Inferior parietal cortex (tissue), 1 donor: ENCODE measurements at regions not wholly inside any gene's neighbourhood (a gene's known extent, or its start where the extent isn't known, plus 50 kb on each side); places are given as distances from the start of the nearest gene placed in this dataset.
A peak's percentile ranks its signal among the peaks of the same experiment; 100 is the strongest.

Experiments
- DNase-seq: peaks from one replicate; pipeline ENCODE4 v3.0.0-alpha.2; 2016; ENCODE audit errors: extremely low spot score

GRCh38 chr2:122873951-122874350, 1118.5 kb downstream of the TSN start:
- DNase-seq = no peak

GRCh38 chr2:122875091-122875865, 1119.8 kb downstream of the TSN start:
- DNase-seq = peak; percentile 14

- DNase-seq = no peak
These were observed 1128.4 kb downstream of the TSN start for GRCh38 chr2:122883849-122884248.

GRCh38 chr2:122884889-122885288, 1129.4 kb downstream of the TSN start:
- no peak for DNase-seq

GRCh38 chr2:122885436-122885835, 1130.0 kb downstream of the TSN start:
- DNase-seq = no peak

- no peak for DNase-seq
These were observed 1131.2 kb downstream of the TSN start for GRCh38 chr2:122886479-122887145.

GRCh38 chr2:122899614-122900013, 1125.5 kb upstream of the CNTNAP5 start:
- DNase-seq = no peak

- DNase-seq = no peak
These were observed 1119.7 kb upstream of the CNTNAP5 start for GRCh38 chr2:122905431-122905830.

GRCh38 chr2:122908159-122908558, 1116.9 kb upstream of the CNTNAP5 start:
- no peak for DNase-seq

GRCh38 chr2:122927197-122927596, 1097.9 kb upstream of the CNTNAP5 start:
- DNase-seq = peak; percentile 53

GRCh38 chr2:122927710-122928557, 1097.2 kb upstream of the CNTNAP5 start:
- DNase-seq = no peak

GRCh38 chr2:122929347-122929746, 1095.7 kb upstream of the CNTNAP5 start:
- no peak for DNase-seq

GRCh38 chr2:122935506-122935905, 1089.6 kb upstream of the CNTNAP5 start:
- DNase-seq = no peak

- DNase-seq = no peak
These were observed 1085.3 kb upstream of the CNTNAP5 start for GRCh38 chr2:122939796-122940195.

- DNase-seq = no peak
These were observed 1075.6 kb upstream of the CNTNAP5 start for GRCh38 chr2:122949523-122949922.

GRCh38 chr2:122955776-122956175, 1069.3 kb upstream of the CNTNAP5 start:
- no peak for DNase-seq

GRCh38 chr2:122960759-122961641, 1064.1 kb upstream of the CNTNAP5 start:
- DNase-seq = no peak

GRCh38 chr2:122966461-122966860, 1058.6 kb upstream of the CNTNAP5 start:
- DNase-seq = no peak

GRCh38 chr2:122977580-122977979, 1047.5 kb upstream of the CNTNAP5 start:
- no peak for DNase-seq

- DNase-seq = peak; percentile 30
These were observed 1044.4 kb upstream of the CNTNAP5 start for GRCh38 chr2:122980671-122981070.

- DNase-seq = no peak
These were observed 1042.2 kb upstream of the CNTNAP5 start for GRCh38 chr2:122982936-122983335.
